Hippocampal formation (tissue), 2 donors: ENCODE measurements at regions not wholly inside any gene's neighbourhood (a gene's known extent, or its start where the extent isn't known, plus 50 kb on each side); places are given as distances from the start of the nearest gene placed in this dataset.
"Not testable (repeated sequence)": the region's sequence is repeated elsewhere in the genome, so short reads cannot be mapped to it uniquely, and the experiment has no call there.

ENCODE experiments used
- DNase-seq, 2 donors: peaks; one replicate each; lab custom pipeline; 2025; lab: John Stamatoyannopoulos, UW

GRCh38 chr9:24846248-24846912, 300.7 kb upstream of the IZUMO3 start:
- DNase-seq, result no peak

GRCh38 chr9:24844217-24844616, 298.5 kb upstream of the IZUMO3 start:
- no peak for DNase-seq

- DNase-seq, result no peak
These were observed 296.3 kb upstream of the IZUMO3 start for GRCh38 chr9:24841993-24842392.

GRCh38 chr9:24832307-24832706, 286.6 kb upstream of the IZUMO3 start:
- DNase-seq, result no peak

GRCh38 chr9:24828687-24829086, 283.0 kb upstream of the IZUMO3 start:
- no peak for DNase-seq

- DNase-seq, result no peak
These were observed 278.9 kb upstream of the IZUMO3 start for GRCh38 chr9:24824607-24825006.

GRCh38 chr9:24820196-24820595, 274.5 kb upstream of the IZUMO3 start:
- no peak for DNase-seq

- DNase-seq, result no peak
These were observed 272.1 kb upstream of the IZUMO3 start for GRCh38 chr9:24817756-24818155.

- DNase-seq, result no peak
These were observed 270.3 kb upstream of the IZUMO3 start for GRCh38 chr9:24816006-24816405.

- no peak for DNase-seq
These were observed 255.6 kb upstream of the IZUMO3 start for GRCh38 chr9:24801344-24801743.

GRCh38 chr9:24793787-24794186, 248.1 kb upstream of the IZUMO3 start:
- no peak for DNase-seq

GRCh38 chr9:24776226-24776625, 230.5 kb upstream of the IZUMO3 start:
- no peak for DNase-seq

- not testable (repeated sequence) for DNase-seq
These were observed 228.5 kb upstream of the IZUMO3 start for GRCh38 chr9:24774199-24774598.

- no peak for DNase-seq
These were observed 220.4 kb upstream of the IZUMO3 start for GRCh38 chr9:24766081-24766480.

- DNase-seq, result no peak
These were observed 219.5 kb upstream of the IZUMO3 start for GRCh38 chr9:24765025-24765756.

- DNase-seq, result no peak
These were observed 192.8 kb upstream of the IZUMO3 start for GRCh38 chr9:24738421-24738961.

- DNase-seq, result no peak
These were observed 186.1 kb upstream of the IZUMO3 start for GRCh38 chr9:24731754-24732153.

GRCh38 chr9:24721621-24722020, 175.9 kb upstream of the IZUMO3 start:
- DNase-seq, result no peak

GRCh38 chr9:24712206-24712605, 166.5 kb upstream of the IZUMO3 start:
- no peak for DNase-seq

GRCh38 chr9:24708814-24709213, 163.1 kb upstream of the IZUMO3 start:
- DNase-seq, result no peak

GRCh38 chr9:24698881-24699518, 153.3 kb upstream of the IZUMO3 start:
- DNase-seq, result no peak

- no peak for DNase-seq
These were observed 126.6 kb upstream of the IZUMO3 start for GRCh38 chr9:24672336-24672735.

- no peak for DNase-seq
These were observed 111.7 kb upstream of the IZUMO3 start for GRCh38 chr9:24657387-24657786.
